DOHH2 (cell line): ENCODE measurements at regions not wholly inside any gene's neighbourhood (a gene's known extent, or its start where the extent isn't known, plus 50 kb on each side); places are given as distances from the start of the nearest gene placed in this dataset.

Experiments used
- EZH2phosphoT487 ChIP-seq: fragments of 200-600 bp; sonication (generic); IDR thresholded peaks from 2 replicates; pipeline ENCODE4 v1.6.1; 2017; ENCODE audit warnings: borderline replicate concordance, mild to moderate bottlenecking, antibody characterized with exemption, low read length, moderate library complexity, mixed read lengths
- TF ChIP-seq, protein P1 (sequence below): fragments of 200-600 bp; sonication (generic); IDR thresholded peaks from one replicate; pipeline ENCODE4 v1.5.1; 2014; ENCODE audit warnings: antibody characterized with exemption, mild to moderate bottlenecking, low read depth, low read length; ENCODE audit not compliant: poor library complexity, severe bottlenecking

DNA sequence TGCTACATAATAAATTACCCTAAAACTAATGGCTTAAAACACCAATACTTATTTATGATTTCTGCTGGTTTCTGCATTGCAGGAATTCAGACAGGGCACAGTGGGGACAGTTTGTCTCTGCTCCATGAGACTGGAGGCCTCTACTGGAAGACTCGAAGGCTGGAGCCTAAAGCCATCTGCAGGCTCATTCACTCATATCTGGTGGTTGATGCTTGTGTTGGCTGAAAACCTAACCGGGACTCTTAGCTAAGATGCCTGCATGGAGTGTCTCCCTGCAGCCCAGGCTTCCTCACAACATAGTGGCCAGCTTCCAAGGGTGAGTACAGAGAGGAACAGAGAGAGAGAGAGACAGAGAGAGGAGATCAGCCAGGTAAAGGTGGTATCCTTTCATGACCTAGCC is 195.5 kb upstream of the FOXA2 start:
- TF ChIP-seq, protein P1, sequence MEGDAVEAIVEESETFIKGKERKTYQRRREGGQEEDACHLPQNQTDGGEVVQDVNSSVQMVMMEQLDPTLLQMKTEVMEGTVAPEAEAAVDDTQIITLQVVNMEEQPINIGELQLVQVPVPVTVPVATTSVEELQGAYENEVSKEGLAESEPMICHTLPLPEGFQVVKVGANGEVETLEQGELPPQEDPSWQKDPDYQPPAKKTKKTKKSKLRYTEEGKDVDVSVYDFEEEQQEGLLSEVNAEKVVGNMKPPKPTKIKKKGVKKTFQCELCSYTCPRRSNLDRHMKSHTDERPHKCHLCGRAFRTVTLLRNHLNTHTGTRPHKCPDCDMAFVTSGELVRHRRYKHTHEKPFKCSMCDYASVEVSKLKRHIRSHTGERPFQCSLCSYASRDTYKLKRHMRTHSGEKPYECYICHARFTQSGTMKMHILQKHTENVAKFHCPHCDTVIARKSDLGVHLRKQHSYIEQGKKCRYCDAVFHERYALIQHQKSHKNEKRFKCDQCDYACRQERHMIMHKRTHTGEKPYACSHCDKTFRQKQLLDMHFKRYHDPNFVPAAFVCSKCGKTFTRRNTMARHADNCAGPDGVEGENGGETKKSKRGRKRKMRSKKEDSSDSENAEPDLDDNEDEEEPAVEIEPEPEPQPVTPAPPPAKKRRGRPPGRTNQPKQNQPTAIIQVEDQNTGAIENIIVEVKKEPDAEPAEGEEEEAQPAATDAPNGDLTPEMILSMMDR, result no peak
- TF ChIP-seq EZH2phosphoT487, result no peak
